DOHH2 (cell line): ENCODE measurements at regions not wholly inside any gene's neighbourhood (a gene's known extent, or its start where the extent isn't known, plus 50 kb on each side); places are given as distances from the start of the nearest gene placed in this dataset.

ENCODE experiments used
- H3F3A ChIP-seq: fragments of 200-600 bp; sonication (generic), shearing (Covaris generic); 2 replicates; pipeline ENCODE4 v1.6.0; 2016; ENCODE audit warnings: antibody characterized with exemption, mild to moderate bottlenecking; ENCODE audit not compliant: control insufficient read depth, insufficient read depth
- H3K27ac ChIP-seq: fragments of 200-600 bp; sonication (generic); 2 replicates; pipeline ENCODE4 v1.5.1; 2014; ENCODE audit warnings: low read depth, mild to moderate bottlenecking, low read length, moderate library complexity
- H3K27me3 ChIP-seq: fragments of 200-600 bp; sonication (generic); 2 replicates; pipeline ENCODE4 v1.6.1; 2014; ENCODE audit warnings: mild to moderate bottlenecking, low read length, mixed read lengths; ENCODE audit not compliant: control insufficient read depth
- H3K36me3 ChIP-seq: fragments of 200-600 bp; sonication (generic); 2 replicates; pipeline ENCODE4 v1.6.1; 2014; ENCODE audit warnings: mild to moderate bottlenecking, low read length, moderate library complexity, mixed read lengths; ENCODE audit not compliant: control insufficient read depth
- H3K4me1 ChIP-seq: fragments of 200-600 bp; sonication (generic); 2 replicates; pipeline ENCODE4 v1.6.1; 2014; ENCODE audit warnings: mild to moderate bottlenecking, low read length, mixed read lengths; ENCODE audit not compliant: control insufficient read depth
- H3K4me2 ChIP-seq: fragments of 200-600 bp; sonication (generic); 2 replicates; pipeline ENCODE4 v1.6.0; 2014; ENCODE audit warnings: mild to moderate bottlenecking, low read length, moderate library complexity
- H3K4me3 ChIP-seq: fragments of 200-600 bp; sonication (generic); 2 replicates; pipeline ENCODE4 v1.5.1; 2014; ENCODE audit warnings: mild to moderate bottlenecking, low read length, mixed read lengths
- H3K79me2 ChIP-seq: fragments of 200-600 bp; sonication (generic); 2 replicates; pipeline ENCODE4 v1.6.1; 2014; ENCODE audit warnings: mild to moderate bottlenecking, low read length, mixed read lengths; ENCODE audit not compliant: control insufficient read depth
- H3K9me2 ChIP-seq: fragments of 200-600 bp; sonication (generic); replicated peaks from 2 replicates; pipeline ENCODE4 v1.6.1; 2014; ENCODE audit warnings: mild to moderate bottlenecking, low read length, mixed read lengths; ENCODE audit not compliant: control insufficient read depth
- H3K9me3 ChIP-seq: fragments of 200-600 bp; sonication (generic); 2 replicates; pipeline ENCODE4 v1.6.1; 2014; ENCODE audit warnings: antibody characterized with exemption, low read length, mixed read lengths; ENCODE audit not compliant: control insufficient read depth, insufficient read depth
- H4K20me1 ChIP-seq: fragments of 200-600 bp; sonication (generic); 2 replicates; pipeline ENCODE4 v1.6.0; 2014; ENCODE audit warnings: low read depth, mild to moderate bottlenecking, antibody characterized with exemption, low read length, moderate library complexity; ENCODE audit not compliant: control insufficient read depth, insufficient read depth
- EZH2phosphoT487 ChIP-seq: fragments of 200-600 bp; sonication (generic); IDR thresholded peaks from 2 replicates; pipeline ENCODE4 v1.6.1; 2017; ENCODE audit warnings: borderline replicate concordance, mild to moderate bottlenecking, antibody characterized with exemption, low read length, moderate library complexity, mixed read lengths
- TF ChIP-seq, protein P1 (sequence below): fragments of 200-600 bp; sonication (generic); IDR thresholded peaks from one replicate; pipeline ENCODE4 v1.5.1; 2014; ENCODE audit warnings: antibody characterized with exemption, mild to moderate bottlenecking, low read depth, low read length; ENCODE audit not compliant: poor library complexity, severe bottlenecking

DNA sequence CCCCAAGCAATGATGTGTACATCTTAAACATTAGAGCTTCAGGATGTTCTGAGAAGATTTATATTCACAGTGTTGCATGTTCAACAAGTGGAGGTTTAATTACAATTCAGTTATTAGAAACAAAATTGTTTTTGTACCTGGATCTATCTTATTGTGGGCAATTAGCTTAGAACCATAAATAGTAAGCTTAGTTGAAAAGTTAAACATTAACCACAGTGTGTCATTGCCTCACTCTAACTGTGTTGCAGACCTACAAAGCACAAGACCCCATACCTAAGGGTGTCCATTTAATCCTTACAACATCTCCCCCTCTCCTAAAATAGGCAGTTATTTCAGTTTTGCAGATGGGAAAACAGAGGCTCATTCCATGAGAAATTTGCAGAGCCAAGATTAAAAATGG lies 632.0 kb upstream of the SOX9 start:
- Histone ChIP-seq H3K79me2 (no peaks in the 10 kb centered on the region), H3K9me2 (no peaks in the 10 kb centered on the region), H3F3A (no peaks in the 10 kb centered on the region), H3K27me3 (no peaks in the 10 kb centered on the region), H3K9me3 (no peaks in the 10 kb centered on the region), H3K36me3 (no peaks in the 10 kb centered on the region), H3K4me1 (no peaks in the 10 kb centered on the region), H3K27ac (no peak overlapping the region), H3K4me3 (no peak overlapping the region), H4K20me1 (no peaks in the 10 kb centered on the region), H3K4me2 (no peak overlapping the region)
- TF ChIP-seq, protein P1, sequence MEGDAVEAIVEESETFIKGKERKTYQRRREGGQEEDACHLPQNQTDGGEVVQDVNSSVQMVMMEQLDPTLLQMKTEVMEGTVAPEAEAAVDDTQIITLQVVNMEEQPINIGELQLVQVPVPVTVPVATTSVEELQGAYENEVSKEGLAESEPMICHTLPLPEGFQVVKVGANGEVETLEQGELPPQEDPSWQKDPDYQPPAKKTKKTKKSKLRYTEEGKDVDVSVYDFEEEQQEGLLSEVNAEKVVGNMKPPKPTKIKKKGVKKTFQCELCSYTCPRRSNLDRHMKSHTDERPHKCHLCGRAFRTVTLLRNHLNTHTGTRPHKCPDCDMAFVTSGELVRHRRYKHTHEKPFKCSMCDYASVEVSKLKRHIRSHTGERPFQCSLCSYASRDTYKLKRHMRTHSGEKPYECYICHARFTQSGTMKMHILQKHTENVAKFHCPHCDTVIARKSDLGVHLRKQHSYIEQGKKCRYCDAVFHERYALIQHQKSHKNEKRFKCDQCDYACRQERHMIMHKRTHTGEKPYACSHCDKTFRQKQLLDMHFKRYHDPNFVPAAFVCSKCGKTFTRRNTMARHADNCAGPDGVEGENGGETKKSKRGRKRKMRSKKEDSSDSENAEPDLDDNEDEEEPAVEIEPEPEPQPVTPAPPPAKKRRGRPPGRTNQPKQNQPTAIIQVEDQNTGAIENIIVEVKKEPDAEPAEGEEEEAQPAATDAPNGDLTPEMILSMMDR = no peak
- TF ChIP-seq EZH2phosphoT487 = no peak

DNA sequence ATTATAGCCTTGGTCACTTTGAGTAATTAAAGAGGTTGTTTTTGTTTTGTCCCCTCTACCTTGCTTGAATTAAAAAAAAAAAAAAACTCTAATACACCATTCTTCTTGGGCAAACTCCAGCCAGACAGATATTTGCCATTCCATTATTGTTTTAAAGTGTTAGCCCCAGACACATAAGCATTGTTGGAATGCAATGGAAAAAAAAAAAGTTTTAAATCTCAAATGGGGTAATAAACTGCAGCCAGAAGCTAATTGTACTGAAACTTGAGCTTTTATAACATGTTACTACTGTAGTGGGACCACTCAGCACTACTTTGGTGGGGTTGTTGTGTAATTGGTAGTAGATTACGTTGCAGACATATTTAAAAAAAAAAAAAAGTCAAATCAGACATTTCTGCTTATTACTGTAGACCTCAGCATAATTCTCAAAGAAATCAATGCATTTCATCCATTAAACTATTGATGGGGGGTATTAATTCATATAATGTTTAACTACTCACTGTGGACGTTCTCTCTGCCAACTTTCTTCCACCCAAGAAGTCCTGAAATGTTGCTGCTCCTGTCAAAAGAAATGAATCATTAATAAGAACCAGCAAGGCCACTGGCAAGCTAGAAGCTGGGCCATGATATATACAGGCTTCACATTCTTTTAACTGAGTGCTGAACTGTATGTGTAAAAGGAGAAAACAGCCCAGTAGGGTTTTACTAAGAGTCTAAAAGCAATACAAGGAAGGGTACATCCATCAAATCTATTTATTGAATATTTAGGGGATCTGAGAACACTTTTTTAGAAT lies 626.6 kb upstream of the SOX9 start:
- no peak overlapping the region for H3K4me3 ChIP-seq
- TF ChIP-seq, protein P1 = no peak
- TF ChIP-seq EZH2phosphoT487 = no peak
- H3F3A ChIP-seq = no peaks in the 10 kb centered on the region
- H3K27me3 ChIP-seq = no peaks in the 10 kb centered on the region
- H3K9me3 ChIP-seq = no peaks in the 10 kb centered on the region
- no peak overlapping the region for H3K4me2 ChIP-seq
- H3K79me2 ChIP-seq = no peaks in the 10 kb centered on the region
- H3K27ac ChIP-seq = no peak overlapping the region
- H3K9me2 ChIP-seq = no peaks in the 10 kb centered on the region
- no peaks in the 10 kb centered on the region for H4K20me1 ChIP-seq
- no peaks in the 10 kb centered on the region for H3K4me1 ChIP-seq
- H3K36me3 ChIP-seq = no peaks in the 10 kb centered on the region

DNA sequence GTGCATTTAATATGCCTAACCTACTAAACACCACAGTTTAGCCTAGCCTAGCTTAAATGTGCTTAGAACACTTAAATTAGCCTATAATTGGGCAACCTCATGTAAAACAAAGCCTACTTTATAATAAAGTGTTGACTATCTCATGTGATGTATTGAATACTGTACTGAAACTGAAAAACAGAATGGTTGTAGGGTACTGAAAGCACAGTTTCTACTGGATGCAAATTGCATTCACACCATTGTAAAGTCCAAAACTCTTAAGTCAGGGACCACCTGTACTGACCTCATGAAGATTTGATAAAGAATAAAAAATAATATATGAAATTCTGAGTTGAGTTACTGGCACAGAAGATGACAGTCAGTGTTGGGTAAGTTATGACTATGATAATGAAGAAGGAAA lies 625.4 kb upstream of the SOX9 start:
- TF ChIP-seq, protein P1 = no peak
- no peak for TF ChIP-seq EZH2phosphoT487
- no peaks in the 10 kb centered on the region for H4K20me1 ChIP-seq
- no peaks in the 10 kb centered on the region for H3K9me3 ChIP-seq
- H3K4me2 ChIP-seq = no peak overlapping the region
- no peaks in the 10 kb centered on the region for H3F3A ChIP-seq
- H3K9me2 ChIP-seq = no peaks in the 10 kb centered on the region
- H3K27me3 ChIP-seq = no peaks in the 10 kb centered on the region
- no peaks in the 10 kb centered on the region for H3K79me2 ChIP-seq
- H3K4me3 ChIP-seq = no peak overlapping the region
- H3K27ac ChIP-seq = no peak overlapping the region
- H3K36me3 ChIP-seq = no peaks in the 10 kb centered on the region
- no peaks in the 10 kb centered on the region for H3K4me1 ChIP-seq
